ENCODE measurements at regions not wholly inside any gene's neighbourhood (a gene's known extent, or its start where the extent isn't known, plus 50 kb on each side); places are given as distances from the start of the nearest gene placed in this dataset.

GRCh38 chr6:140773276-140773675 is 1359.4 kb upstream of the GJE1 start:
- Mint-ChIP-seq H3K9me3 (ENCODE audit: unreplicated experiment) (peaks cover 6% of the 10 kb centered on the region), H3K4me1 (ENCODE audit: unreplicated experiment) (peaks cover 31% of the 10 kb centered on the region)
- no peak for DNase-seq (ENCODE audit: extremely low spot score, unreplicated experiment)

DNA sequence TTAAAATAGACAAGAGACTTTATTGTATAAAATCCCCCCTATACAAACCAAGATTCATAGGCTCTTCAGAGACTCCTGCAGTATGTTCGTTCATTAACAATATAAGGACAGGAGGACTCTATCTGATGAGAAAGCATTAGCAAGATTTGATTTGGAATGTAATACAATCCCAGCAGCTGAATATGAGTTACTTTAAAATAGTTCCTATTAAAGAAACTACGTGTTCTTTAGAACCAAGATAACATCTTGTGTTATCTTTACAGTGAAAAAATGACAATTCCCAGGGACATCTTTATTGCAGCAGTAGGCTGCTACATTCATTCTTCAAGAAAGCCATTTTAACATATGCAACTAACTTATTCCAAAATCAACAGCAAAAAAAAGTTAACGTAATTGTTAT is 1360.1 kb upstream of the GJE1 start:
- no peaks in the 10 kb centered on the region for H3K27me3 Mint-ChIP-seq (ENCODE audit: unreplicated experiment)
- H3K9me3 Mint-ChIP-seq (ENCODE audit: unreplicated experiment): peaks cover 13% of the 10 kb centered on the region
- no peak for TF ChIP-seq CTCF (IDR thresholded peaks at IDR 0.05)
- no peak overlapping the region for H3K27ac Mint-ChIP-seq (ENCODE audit: unreplicated experiment)
- H3K36me3 Mint-ChIP-seq (ENCODE audit: unreplicated experiment): peaks cover 1% of the 10 kb centered on the region
- DNase-seq (ENCODE audit: extremely low spot score, unreplicated experiment): no peak
- H3K4me3 Mint-ChIP-seq (ENCODE audit: unreplicated experiment): no peak overlapping the region
- peaks cover 31% of the 10 kb centered on the region for H3K4me1 Mint-ChIP-seq (ENCODE audit: unreplicated experiment)

More at GRCh38 chr6:140773276-140773675, 1359.4 kb upstream of the GJE1 start:
- Mint-ChIP-seq H3K4me3 (ENCODE audit: unreplicated experiment) (no peak overlapping the region), H3K27ac (ENCODE audit: unreplicated experiment) (peak overlapping the region; percentile 38), H3K36me3 (ENCODE audit: unreplicated experiment) (peaks cover 1% of the 10 kb centered on the region), H3K27me3 (ENCODE audit: unreplicated experiment) (no peaks in the 10 kb centered on the region)
- TF ChIP-seq CTCF (IDR thresholded peaks at IDR 0.05): no peak

GRCh38 chr6:140768133-140768532 is 1364.6 kb upstream of the GJE1 start:
- no peak for DNase-seq (ENCODE audit: extremely low spot score, unreplicated experiment)
- no peak overlapping the region for H3K27ac Mint-ChIP-seq (ENCODE audit: unreplicated experiment)
- no peaks in the 10 kb centered on the region for H3K27me3 Mint-ChIP-seq (ENCODE audit: unreplicated experiment)
- H3K4me1 Mint-ChIP-seq (ENCODE audit: unreplicated experiment): peaks cover 19% of the 10 kb centered on the region
- TF ChIP-seq CTCF (IDR thresholded peaks at IDR 0.05): no peak
- H3K4me3 Mint-ChIP-seq (ENCODE audit: unreplicated experiment): no peak overlapping the region
- peaks cover 1% of the 10 kb centered on the region for H3K36me3 Mint-ChIP-seq (ENCODE audit: unreplicated experiment)
- peaks cover 16% of the 10 kb centered on the region for H3K9me3 Mint-ChIP-seq (ENCODE audit: unreplicated experiment)

GRCh38 chr6:140766999-140767398 is 1365.7 kb upstream of the GJE1 start:
- no peak overlapping the region for H3K4me3 Mint-ChIP-seq (ENCODE audit: unreplicated experiment)
- no peak for TF ChIP-seq CTCF (IDR thresholded peaks at IDR 0.05)
- no peaks in the 10 kb centered on the region for H3K27me3 Mint-ChIP-seq (ENCODE audit: unreplicated experiment)
- H3K9me3 Mint-ChIP-seq (ENCODE audit: unreplicated experiment): peaks cover 16% of the 10 kb centered on the region
- peaks cover 1% of the 10 kb centered on the region for H3K36me3 Mint-ChIP-seq (ENCODE audit: unreplicated experiment)
- no peak overlapping the region for H3K27ac Mint-ChIP-seq (ENCODE audit: unreplicated experiment)
- no peak for DNase-seq (ENCODE audit: extremely low spot score, unreplicated experiment)
- H3K4me1 Mint-ChIP-seq (ENCODE audit: unreplicated experiment): peaks cover 12% of the 10 kb centered on the region

- H3K4me3 Mint-ChIP-seq (ENCODE audit: unreplicated experiment): no peak overlapping the region
- no peaks in the 10 kb centered on the region for H3K27me3 Mint-ChIP-seq (ENCODE audit: unreplicated experiment)
- no peak for TF ChIP-seq CTCF (IDR thresholded peaks at IDR 0.05)
- DNase-seq (ENCODE audit: extremely low spot score, unreplicated experiment): no peak
- H3K9me3 Mint-ChIP-seq (ENCODE audit: unreplicated experiment): no peaks in the 10 kb centered on the region
- peaks cover 3% of the 10 kb centered on the region for H3K36me3 Mint-ChIP-seq (ENCODE audit: unreplicated experiment)
- H3K4me1 Mint-ChIP-seq (ENCODE audit: unreplicated experiment): no peaks in the 10 kb centered on the region
- no peak overlapping the region for H3K27ac Mint-ChIP-seq (ENCODE audit: unreplicated experiment)
Measured at GRCh38 chr6:140758169-140758877, 1374.4 kb upstream of the GJE1 start.

Measured in osteocyte (in vitro differentiated cells).